Gastroesophageal sphincter (tissue), 2 donors: ENCODE measurements at regions not wholly inside any gene's neighbourhood (a gene's known extent, or its start where the extent isn't known, plus 50 kb on each side); places are given as distances from the start of the nearest gene placed in this dataset.

Source experiments
- POLR2A ChIP-seq, 2 donors: fragments of 450-650 bp; IDR thresholded peaks; one replicate each; pipeline ENCODE4 v1.6.1; 2017; ENCODE audit warnings: antibody characterized with exemption in 2 of 2, mild to moderate bottlenecking in 2 of 2, moderate library complexity in 1 of 2
- POLR2AphosphoS5 ChIP-seq: sonication (generic); formaldehyde crosslinking; IDR thresholded peaks from one replicate; pipeline ENCODE4 v1.6.1; 2017; ENCODE audit warnings: antibody characterized with exemption

GRCh38 chr6:18533793-18534192 lies 146.6 kb downstream of the RNF144B start:
- no peak for TF ChIP-seq POLR2A (IDR thresholded peaks at IDR 0.05)
- TF ChIP-seq POLR2AphosphoS5: no peak
